GM23338 (cell line): ENCODE measurements at regions not wholly inside any gene's neighbourhood (a gene's known extent, or its start where the extent isn't known, plus 50 kb on each side); places are given as distances from the start of the nearest gene placed in this dataset.
A peak's percentile ranks its signal among the peaks of the same experiment; 100 is the strongest.

ENCODE experiments used
- ATAC-seq: fragments of 200-7000 bp; cut with Tn5 transposase; 3 replicates; pipeline ENCODE4 v1.9.1; 2020
- DNase-seq: peaks from one replicate; pipeline ENCODE4 v3.0.0-alpha.2; 2015; ENCODE audit warnings: low spot score
- H2AFZ ChIP-seq: fragments of 200-600 bp; sonication (generic); 2 replicates; pipeline ENCODE4 v1.8.0; 2016; ENCODE audit warnings: antibody characterized with exemption, mild to moderate bottlenecking, moderate library complexity
- H3F3A ChIP-seq: fragments of 200-600 bp; sonication (generic); replicated peaks from 2 replicates; pipeline ENCODE4 v1.8.0; 2017; ENCODE audit warnings: antibody characterized with exemption, mixed run types, low read depth
- H3K27ac ChIP-seq: fragments of 200-600 bp; sonication (generic); 2 replicates; pipeline ENCODE4 v1.6.1; 2016; ENCODE audit warnings: low read depth
- H3K27me3 ChIP-seq: fragments of 200-600 bp; sonication (generic); 2 replicates; pipeline ENCODE4 v1.8.0; 2016; ENCODE audit warnings: mild to moderate bottlenecking, mixed run types, moderate library complexity; ENCODE audit not compliant: insufficient read depth
- H3K36me3 ChIP-seq: fragments of 200-600 bp; sonication (generic); 2 replicates; pipeline ENCODE4 v1.8.0; 2016; ENCODE audit warnings: mild to moderate bottlenecking; ENCODE audit not compliant: insufficient read depth
- H3K4me1 ChIP-seq: fragments of 200-600 bp; sonication (generic); 2 replicates; pipeline ENCODE4 v1.8.0; 2016; ENCODE audit warnings: mild to moderate bottlenecking, moderate library complexity; ENCODE audit not compliant: insufficient read depth
- H3K4me2 ChIP-seq: fragments of 200-600 bp; sonication (generic); 2 replicates; pipeline ENCODE4 v1.7.1; 2017; ENCODE audit warnings: mixed run types
- H3K4me3 ChIP-seq: fragments of 200-600 bp; sonication (generic); 2 replicates; pipeline ENCODE4 v1.6.1; 2016; ENCODE audit warnings: mixed run types
- H3K79me2 ChIP-seq: fragments of 200-600 bp; sonication (generic); replicated peaks from 2 replicates; pipeline ENCODE4 v1.8.0; 2017; ENCODE audit warnings: mild to moderate bottlenecking; ENCODE audit not compliant: insufficient read depth
- H3K9me2 ChIP-seq: fragments of 200-600 bp; sonication (generic); 2 replicates; pipeline ENCODE4 v1.8.0; 2017; ENCODE audit not compliant: insufficient read depth
- H4K20me1 ChIP-seq: fragments of 200-600 bp; sonication (generic); replicated peaks from 2 replicates; pipeline ENCODE4 v1.8.0; 2017; ENCODE audit warnings: mild to moderate bottlenecking; ENCODE audit not compliant: insufficient read depth
- H3K27ac Mint-ChIP-seq: 2 replicates; pipeline ENCODE4 v1.8.0; 2020; ENCODE audit warnings: inconsistent platforms, mild to moderate bottlenecking, moderate library complexity, mixed read lengths
- H3K27me3 Mint-ChIP-seq: 3 replicates; pipeline ENCODE4 v1.8.0; 2022; ENCODE audit warnings: low read depth, mild to moderate bottlenecking, moderate library complexity, mixed read lengths, inconsistent platforms; ENCODE audit not compliant: insufficient read depth, poor library complexity
- H3K36me3 Mint-ChIP-seq: 3 replicates; pipeline ENCODE4 v1.8.0; 2021; ENCODE audit warnings: low read depth, mild to moderate bottlenecking, inconsistent platforms, moderate library complexity, mixed read lengths
- H3K4me1 Mint-ChIP-seq: 3 replicates; pipeline ENCODE4 v1.8.0; 2020; ENCODE audit warnings: mild to moderate bottlenecking, inconsistent platforms, mixed read lengths
- H3K4me3 Mint-ChIP-seq: 3 replicates; pipeline ENCODE4 v1.8.0; 2021; ENCODE audit warnings: moderate library complexity, mild to moderate bottlenecking, inconsistent platforms, mixed read lengths
- H3K9me3 Mint-ChIP-seq: 3 replicates; pipeline ENCODE4 v1.8.0; 2020; ENCODE audit warnings: moderate library complexity, mild to moderate bottlenecking, inconsistent platforms, mixed read lengths
- JUNB ChIP-seq: IDR thresholded peaks from one replicate; pipeline ENCODE4 v1.6.1; 2016; ENCODE audit warnings: antibody characterized with exemption; ENCODE audit not compliant: unreplicated experiment
- NANOG ChIP-seq: IDR thresholded peaks from 2 replicates; pipeline ENCODE4 v1.6.1; 2016; ENCODE audit warnings: antibody characterized with exemption, borderline replicate concordance
- TF ChIP-seq, protein P1 (sequence below), 2 experiments: fragments of 200-600 bp in 1 of 2; sonication (generic) in 1 of 2; conservative IDR thresholded peaks; 2 replicates each; pipeline versions ENCODE4 v1.5.1 to v1.6.1; 2016 to 2017; ENCODE audit warnings: antibody characterized with exemption in 2 of 2, low read depth in 2 of 2, mild to moderate bottlenecking in 2 of 2, moderate library complexity in 1 of 2
- TF ChIP-seq, protein P2 (sequence below): IDR thresholded peaks from one replicate; pipeline ENCODE4 v1.6.1; 2018; ENCODE audit warnings: antibody characterized with exemption; ENCODE audit not compliant: unreplicated experiment

DNA sequence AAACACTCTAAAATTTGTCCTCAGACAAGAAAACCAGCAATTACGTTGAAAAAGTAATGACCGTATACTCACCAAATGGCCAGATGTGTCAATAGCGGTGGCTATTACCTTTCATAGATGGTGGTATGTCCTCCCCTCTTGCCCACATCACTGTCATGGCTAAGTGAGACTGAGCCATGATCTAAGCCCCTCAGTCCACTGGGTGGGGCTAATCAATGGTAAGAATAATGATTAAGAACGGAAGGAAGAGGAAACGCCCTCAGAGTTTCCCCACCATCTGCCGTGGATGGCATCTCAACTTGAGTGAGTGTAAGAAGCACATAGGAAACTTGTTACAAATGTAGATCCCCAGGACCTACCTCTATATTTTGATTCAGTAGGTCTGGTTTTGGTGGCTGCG lies 65.8 kb upstream of the EFEMP1 start:
- peaks cover 4% of the 10 kb centered on the region; the same call in 1 of the 2 replicates for H3K4me1 ChIP-seq
- no peak overlapping the region for H3K4me2 ChIP-seq
- no peaks in the 10 kb centered on the region for H3K9me2 ChIP-seq
- no peak for ATAC-seq
- H3K36me3 ChIP-seq: no peaks in the 10 kb centered on the region
- Mint-ChIP-seq H3K4me3 (no peak overlapping the region), H3K36me3 (no peaks in the 10 kb centered on the region), H3K27ac (no peak overlapping the region), H3K4me1 (peaks cover 10% of the 10 kb centered on the region), H3K27me3 (no peaks in the 10 kb centered on the region), H3K9me3 (no peaks in the 10 kb centered on the region)
- H2AFZ ChIP-seq: no peak overlapping the region
- no peak overlapping the region for H3K27ac ChIP-seq
- H3K27me3 ChIP-seq: no peaks in the 10 kb centered on the region
- no peaks in the 10 kb centered on the region for H4K20me1 ChIP-seq
- no peak overlapping the region for H3K4me3 ChIP-seq
- H3F3A ChIP-seq: no peaks in the 10 kb centered on the region
- H3K79me2 ChIP-seq: no peaks in the 10 kb centered on the region
- no peak for TF ChIP-seq NANOG
- TF ChIP-seq, protein P1, sequence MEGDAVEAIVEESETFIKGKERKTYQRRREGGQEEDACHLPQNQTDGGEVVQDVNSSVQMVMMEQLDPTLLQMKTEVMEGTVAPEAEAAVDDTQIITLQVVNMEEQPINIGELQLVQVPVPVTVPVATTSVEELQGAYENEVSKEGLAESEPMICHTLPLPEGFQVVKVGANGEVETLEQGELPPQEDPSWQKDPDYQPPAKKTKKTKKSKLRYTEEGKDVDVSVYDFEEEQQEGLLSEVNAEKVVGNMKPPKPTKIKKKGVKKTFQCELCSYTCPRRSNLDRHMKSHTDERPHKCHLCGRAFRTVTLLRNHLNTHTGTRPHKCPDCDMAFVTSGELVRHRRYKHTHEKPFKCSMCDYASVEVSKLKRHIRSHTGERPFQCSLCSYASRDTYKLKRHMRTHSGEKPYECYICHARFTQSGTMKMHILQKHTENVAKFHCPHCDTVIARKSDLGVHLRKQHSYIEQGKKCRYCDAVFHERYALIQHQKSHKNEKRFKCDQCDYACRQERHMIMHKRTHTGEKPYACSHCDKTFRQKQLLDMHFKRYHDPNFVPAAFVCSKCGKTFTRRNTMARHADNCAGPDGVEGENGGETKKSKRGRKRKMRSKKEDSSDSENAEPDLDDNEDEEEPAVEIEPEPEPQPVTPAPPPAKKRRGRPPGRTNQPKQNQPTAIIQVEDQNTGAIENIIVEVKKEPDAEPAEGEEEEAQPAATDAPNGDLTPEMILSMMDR (conservative IDR thresholded peaks at IDR 0.05; ENCODE audit: low read depth in 2 of 2): 0 out of 4 replicates have a peak, but pooled peaks of 1 of the 2 experiments have one; percentile 5
- no peak for DNase-seq

DNA sequence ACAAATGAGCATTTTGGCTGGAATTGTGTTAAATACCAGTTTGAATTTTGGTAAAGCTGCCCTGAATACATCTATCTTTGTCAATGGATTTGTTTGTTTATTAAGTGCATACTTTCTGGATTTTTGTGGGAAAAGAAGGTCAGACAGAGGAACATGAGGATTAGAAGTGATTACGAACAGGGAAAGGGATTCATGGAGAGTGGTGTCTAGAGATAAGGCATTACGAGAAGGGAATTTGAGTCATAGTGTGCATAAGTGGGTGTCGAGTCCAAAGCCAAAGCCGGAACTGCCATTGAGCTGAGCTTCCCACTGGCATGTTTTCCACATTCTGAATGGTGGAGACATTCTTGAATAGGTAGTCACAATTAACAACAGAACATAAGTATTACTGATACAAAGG lies 68.9 kb upstream of the EFEMP1 start:
- no peaks in the 10 kb centered on the region for H3K9me2 ChIP-seq
- no peak overlapping the region for H2AFZ ChIP-seq
- H3K27ac ChIP-seq: no peak overlapping the region
- peaks cover 14% of the 10 kb centered on the region for H3K4me1 Mint-ChIP-seq
- no peak overlapping the region for H3K4me2 ChIP-seq
- no peak overlapping the region for H3K4me3 ChIP-seq
- no peaks in the 10 kb centered on the region for H3K27me3 Mint-ChIP-seq
- ATAC-seq (no peak), DNase-seq (no peak)
- H3K4me1 ChIP-seq: peaks cover 9% of the 10 kb centered on the region; the same call in 1 of the 2 replicates
- no peak overlapping the region for H3K4me3 Mint-ChIP-seq
- no peaks in the 10 kb centered on the region for H3K36me3 Mint-ChIP-seq
- no peaks in the 10 kb centered on the region for H3F3A ChIP-seq
- TF ChIP-seq, protein P1 (conservative IDR thresholded peaks at IDR 0.05; ENCODE audit: low read depth in 2 of 2): no peak
- TF ChIP-seq, protein P2, sequence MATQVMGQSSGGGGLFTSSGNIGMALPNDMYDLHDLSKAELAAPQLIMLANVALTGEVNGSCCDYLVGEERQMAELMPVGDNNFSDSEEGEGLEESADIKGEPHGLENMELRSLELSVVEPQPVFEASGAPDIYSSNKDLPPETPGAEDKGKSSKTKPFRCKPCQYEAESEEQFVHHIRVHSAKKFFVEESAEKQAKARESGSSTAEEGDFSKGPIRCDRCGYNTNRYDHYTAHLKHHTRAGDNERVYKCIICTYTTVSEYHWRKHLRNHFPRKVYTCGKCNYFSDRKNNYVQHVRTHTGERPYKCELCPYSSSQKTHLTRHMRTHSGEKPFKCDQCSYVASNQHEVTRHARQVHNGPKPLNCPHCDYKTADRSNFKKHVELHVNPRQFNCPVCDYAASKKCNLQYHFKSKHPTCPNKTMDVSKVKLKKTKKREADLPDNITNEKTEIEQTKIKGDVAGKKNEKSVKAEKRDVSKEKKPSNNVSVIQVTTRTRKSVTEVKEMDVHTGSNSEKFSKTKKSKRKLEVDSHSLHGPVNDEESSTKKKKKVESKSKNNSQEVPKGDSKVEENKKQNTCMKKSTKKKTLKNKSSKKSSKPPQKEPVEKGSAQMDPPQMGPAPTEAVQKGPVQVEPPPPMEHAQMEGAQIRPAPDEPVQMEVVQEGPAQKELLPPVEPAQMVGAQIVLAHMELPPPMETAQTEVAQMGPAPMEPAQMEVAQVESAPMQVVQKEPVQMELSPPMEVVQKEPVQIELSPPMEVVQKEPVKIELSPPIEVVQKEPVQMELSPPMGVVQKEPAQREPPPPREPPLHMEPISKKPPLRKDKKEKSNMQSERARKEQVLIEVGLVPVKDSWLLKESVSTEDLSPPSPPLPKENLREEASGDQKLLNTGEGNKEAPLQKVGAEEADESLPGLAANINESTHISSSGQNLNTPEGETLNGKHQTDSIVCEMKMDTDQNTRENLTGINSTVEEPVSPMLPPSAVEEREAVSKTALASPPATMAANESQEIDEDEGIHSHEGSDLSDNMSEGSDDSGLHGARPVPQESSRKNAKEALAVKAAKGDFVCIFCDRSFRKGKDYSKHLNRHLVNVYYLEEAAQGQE: no peak
- TF ChIP-seq JUNB: no peak
- no peaks in the 10 kb centered on the region for H3K36me3 ChIP-seq
- H3K27me3 ChIP-seq: no peaks in the 10 kb centered on the region
- no peaks in the 10 kb centered on the region for H4K20me1 ChIP-seq
- no peaks in the 10 kb centered on the region for H3K9me3 Mint-ChIP-seq
- H3K79me2 ChIP-seq: no peaks in the 10 kb centered on the region
- no peak overlapping the region for H3K27ac Mint-ChIP-seq
